HT-29 (cell line): ENCODE measurements at regions not wholly inside any gene's neighbourhood (a gene's known extent, or its start where the extent isn't known, plus 50 kb on each side); places are given as distances from the start of the nearest gene placed in this dataset.

Source experiments
- DNase-seq: peaks from one replicate; pipeline ENCODE4 v3.0.0-alpha.2; 2015; ENCODE audit warnings: low spot score

- peak; percentile 51 for DNase-seq
Observed at GRCh38 chr18:34977838-34978532, 63.2 kb upstream of the MAPRE2 start.

DNA sequence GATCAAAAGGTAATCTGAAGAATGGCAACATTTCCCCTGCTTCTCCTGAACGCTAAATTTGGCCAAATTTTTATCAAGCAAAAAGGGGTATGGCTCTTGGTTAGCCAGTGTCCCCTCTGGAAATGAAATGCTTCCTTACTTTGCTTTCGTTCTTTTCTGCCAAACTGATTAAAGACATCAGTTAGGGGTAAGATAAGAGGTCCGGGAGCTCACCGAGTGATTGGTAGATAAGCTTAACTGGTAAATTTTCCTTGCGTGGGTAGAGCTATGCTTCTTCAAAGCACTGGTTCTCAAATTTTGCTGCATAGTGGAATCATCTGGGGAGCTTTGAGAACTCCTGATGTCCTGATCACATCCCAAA lies 62.7 kb upstream of the MAPRE2 start:
- DNase-seq, result no peak

DNA sequence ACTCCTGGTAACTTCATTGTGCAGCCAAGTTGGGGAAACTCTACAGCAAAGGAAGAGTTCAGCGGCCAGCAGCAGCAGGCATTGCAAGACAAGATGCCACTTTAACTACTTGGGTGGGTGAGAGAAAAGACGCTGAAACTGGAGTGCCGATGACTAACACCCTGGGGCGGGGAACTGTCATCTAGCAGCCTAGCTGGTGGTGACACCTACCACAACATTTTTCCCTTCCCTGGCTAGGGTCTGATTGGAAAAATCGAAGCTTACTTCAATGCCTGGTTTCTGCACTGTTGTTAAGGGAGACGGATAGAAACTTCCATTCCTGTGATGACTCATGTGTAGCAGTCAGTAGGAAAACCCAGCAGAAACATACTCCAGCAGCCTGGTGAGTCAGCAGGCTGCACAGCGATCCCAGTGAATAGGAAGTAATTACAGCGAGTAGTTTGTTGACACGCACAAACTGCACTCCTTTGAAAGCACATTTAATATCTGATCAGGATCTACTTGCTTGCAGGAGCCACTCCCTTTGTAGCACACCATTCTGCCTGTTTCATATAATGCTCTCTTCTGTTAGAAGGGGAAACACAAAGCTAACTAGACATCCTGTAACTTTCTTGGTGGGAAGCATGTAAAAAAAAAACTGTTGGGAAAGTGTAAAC lies 62.1 kb upstream of the MAPRE2 start:
- peak; percentile 80 for DNase-seq

DNA sequence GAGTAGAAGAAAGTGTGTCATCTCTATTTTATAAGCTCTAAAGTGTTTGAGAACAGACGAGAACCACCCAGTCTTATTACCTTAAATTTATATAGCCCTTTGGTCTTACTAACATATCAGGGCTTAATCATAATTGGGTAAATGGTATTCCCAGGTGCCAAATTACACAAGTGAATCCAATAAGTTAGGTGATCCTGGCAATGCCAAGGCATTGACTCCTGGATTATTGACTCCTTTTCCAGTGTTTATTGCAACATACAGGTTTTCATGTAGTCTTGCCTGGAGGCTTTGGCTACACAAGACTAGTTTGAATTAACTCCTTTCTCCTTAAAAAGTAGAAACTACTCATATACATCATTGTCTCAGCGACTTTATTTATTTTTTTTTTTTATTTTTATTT lies 59.7 kb upstream of the MAPRE2 start:
- DNase-seq, result no peak

DNA sequence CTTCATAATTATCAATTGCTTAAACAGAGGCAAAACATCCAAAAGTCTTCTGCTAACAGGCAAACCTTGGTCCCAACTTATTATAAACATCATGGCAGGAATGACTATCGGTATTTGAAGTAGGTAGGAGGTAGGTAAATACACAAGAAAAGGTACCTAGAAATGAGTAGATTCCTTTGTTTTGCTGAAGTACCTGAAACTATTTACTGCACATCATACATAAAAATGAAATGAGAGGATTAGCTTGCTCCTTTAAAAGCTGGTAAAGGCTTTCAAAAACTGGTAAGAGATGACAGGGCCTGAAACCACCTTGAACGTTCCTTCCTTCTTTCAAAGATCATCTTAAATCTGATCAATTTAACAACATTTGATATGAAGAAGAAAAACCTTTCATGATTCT lies 55.2 kb upstream of the MAPRE2 start:
- no peak for DNase-seq

DNA sequence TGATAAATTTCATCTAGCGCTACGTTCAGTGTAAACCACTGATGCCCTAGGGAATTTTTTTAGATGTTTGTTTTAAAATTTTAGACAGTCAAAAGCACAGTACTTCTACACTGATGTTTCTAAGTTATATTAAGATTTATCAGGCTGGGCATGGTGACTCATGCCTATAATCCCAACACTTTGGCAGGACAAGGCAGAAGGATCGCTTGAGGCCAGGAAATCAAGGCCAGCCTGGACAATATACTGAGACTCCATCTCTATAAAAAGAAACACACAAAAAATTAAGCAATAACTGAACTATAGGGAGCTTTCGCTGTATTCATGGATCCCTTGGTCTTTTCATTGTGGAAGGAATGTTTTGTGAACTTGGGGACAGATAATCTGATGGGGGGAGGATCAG lies 50.6 kb upstream of the MAPRE2 start:
- no peak for DNase-seq

DNA sequence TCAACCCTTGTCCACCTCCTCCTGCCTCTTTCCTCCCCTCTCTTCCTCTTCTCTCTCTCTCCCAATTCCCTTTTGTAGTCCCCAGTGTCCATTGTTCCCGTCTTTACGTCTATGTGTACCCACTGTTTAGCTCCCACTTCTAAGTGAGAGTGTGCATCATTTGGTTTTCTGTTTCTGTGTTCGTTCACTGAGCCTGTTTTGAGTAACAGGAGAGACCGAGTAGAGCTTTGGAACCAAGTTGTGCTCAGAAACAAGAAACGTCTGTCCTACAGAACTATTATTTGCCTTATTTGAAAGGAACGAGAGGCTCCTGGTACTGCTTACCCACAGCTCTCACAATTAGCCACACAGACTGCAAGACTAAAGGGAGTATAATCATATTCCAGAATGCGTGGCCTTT lies 50.1 kb upstream of the MAPRE2 start:
- no peak for DNase-seq
